MM.1S (cell line): ENCODE measurements at regions not wholly inside any gene's neighbourhood (a gene's known extent, or its start where the extent isn't known, plus 50 kb on each side); places are given as distances from the start of the nearest gene placed in this dataset.

Source experiments
- DNase-seq: peaks from one replicate; pipeline ENCODE4 v3.0.0-alpha.2; 2015
- H2AFZ ChIP-seq: fragments of 300-600 bp; sonication (generic); 2 replicates; pipeline ENCODE4 v1.6.0; 2016; ENCODE audit warnings: antibody characterized with exemption, low read length
- H3F3A ChIP-seq: fragments of 300-600 bp; sonication (generic); 2 replicates; pipeline ENCODE4 v1.6.1; 2016; ENCODE audit warnings: mild to moderate bottlenecking, antibody characterized with exemption, low read length, moderate library complexity, mixed read lengths; ENCODE audit not compliant: insufficient read depth
- H3K27ac ChIP-seq: fragments of 300-600 bp; sonication (generic); 2 replicates; pipeline ENCODE4 v1.5.1; 2016; ENCODE audit warnings: mild to moderate bottlenecking, low read length
- H3K27me3 ChIP-seq: fragments of 300-600 bp; sonication (generic); replicated peaks from 2 replicates; pipeline ENCODE4 v1.6.0; 2016; ENCODE audit warnings: low read length; ENCODE audit not compliant: insufficient read depth
- H3K36me3 ChIP-seq: fragments of 300-600 bp; sonication (generic); replicated peaks from 2 replicates; pipeline ENCODE4 v1.6.1; 2016; ENCODE audit warnings: mild to moderate bottlenecking, low read length, mixed read lengths; ENCODE audit not compliant: insufficient read depth
- H3K4me1 ChIP-seq: fragments of 300-600 bp; sonication (generic); 2 replicates; pipeline ENCODE4 v1.6.1; 2016; ENCODE audit warnings: low read length, mixed read lengths
- H3K4me2 ChIP-seq: fragments of 300-600 bp; sonication (generic); 2 replicates; pipeline ENCODE4 v1.6.0; 2016; ENCODE audit warnings: low read depth, low read length
- H3K4me3 ChIP-seq: fragments of 300-600 bp; sonication (generic); 2 replicates; pipeline ENCODE4 v1.5.1; 2016; ENCODE audit warnings: low read length, mixed read lengths
- H3K79me2 ChIP-seq: fragments of 300-600 bp; sonication (generic); 2 replicates; pipeline ENCODE4 v1.6.1; 2016; ENCODE audit warnings: mixed run types, low read length, mixed read lengths
- H3K9ac ChIP-seq: fragments of 300-600 bp; sonication (generic); 2 replicates; pipeline ENCODE4 v1.6.1; 2016; ENCODE audit warnings: low read length, mixed read lengths
- H3K9me2 ChIP-seq: fragments of 300-600 bp; sonication (generic); replicated peaks from 2 replicates; pipeline ENCODE4 v1.6.1; 2016; ENCODE audit warnings: mild to moderate bottlenecking, low read length, mixed read lengths; ENCODE audit not compliant: insufficient read depth
- H3K9me3 ChIP-seq: fragments of 300-600 bp; sonication (generic); replicated peaks from 2 replicates; pipeline ENCODE4 v1.6.1; 2016; ENCODE audit warnings: mild to moderate bottlenecking, low read length, mixed read lengths; ENCODE audit not compliant: insufficient read depth
- H4K20me1 ChIP-seq: fragments of 300-600 bp; sonication (generic); 2 replicates; pipeline ENCODE4 v1.6.1; 2016; ENCODE audit warnings: mild to moderate bottlenecking, low read length, moderate library complexity, mixed read lengths; ENCODE audit not compliant: insufficient read depth
- EZH2 ChIP-seq: fragments of 300-600 bp; sonication (generic); optimal IDR thresholded peaks from 2 replicates; pipeline ENCODE3; 2017; ENCODE audit warnings: low read depth, mild to moderate bottlenecking, antibody characterized with exemption, low read length, mixed read lengths
- EZH2phosphoT487 ChIP-seq: fragments of 300-600 bp; sonication (generic); IDR thresholded peaks from 2 replicates; pipeline ENCODE4 v1.6.1; 2018; ENCODE audit warnings: antibody characterized with exemption, low read length
- TF ChIP-seq, protein P1 (sequence below): fragments of 300-600 bp; sonication (generic); IDR thresholded peaks from 2 replicates; pipeline ENCODE4 v1.5.1; 2016; ENCODE audit warnings: antibody characterized with exemption, low read length, mixed read lengths

DNA sequence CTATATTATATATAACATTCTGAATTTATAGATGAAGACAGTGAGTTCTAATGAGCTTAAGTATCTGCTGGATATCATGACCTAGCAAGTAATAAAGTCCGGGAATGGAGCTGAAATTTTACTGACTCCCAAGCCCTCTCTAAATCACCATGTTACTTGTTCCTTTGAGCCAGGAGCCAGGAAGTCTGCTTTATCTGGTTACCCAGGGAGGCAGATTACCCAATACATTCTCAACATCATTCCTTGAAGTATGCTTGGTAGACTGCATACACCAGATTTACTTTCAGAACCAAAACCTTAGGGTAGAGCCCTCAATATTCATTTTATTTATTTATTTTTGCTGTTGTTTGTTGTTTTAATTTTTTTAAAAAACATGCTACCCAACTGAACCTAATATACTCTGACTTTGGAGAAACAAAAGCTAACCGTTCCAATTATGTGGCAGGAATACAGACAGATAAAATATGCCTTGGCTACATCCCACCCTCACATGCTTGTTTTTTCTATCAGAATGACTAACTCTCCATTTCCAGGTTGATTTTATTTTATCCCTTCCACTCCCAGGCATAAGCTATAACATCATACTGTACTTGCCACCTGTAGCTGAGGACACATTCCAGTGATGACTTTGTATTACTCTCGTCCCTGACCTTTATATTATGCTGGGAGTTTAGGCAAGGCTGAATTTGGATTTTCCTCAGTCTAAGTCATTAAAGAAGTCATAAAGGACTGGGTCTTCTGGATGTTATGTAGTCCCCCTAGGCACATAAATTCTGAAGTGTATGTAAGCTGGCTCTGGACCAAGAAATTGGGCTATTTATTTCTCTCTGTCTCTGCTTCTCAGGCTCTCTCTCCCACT lies 82.0 kb downstream of the YIPF5 start:
- no peaks in the 10 kb centered on the region for H3K79me2 ChIP-seq
- H3K9ac ChIP-seq = no peak overlapping the region
- no peak overlapping the region for H3K4me2 ChIP-seq
- no peak overlapping the region for H3K27ac ChIP-seq
- no peaks in the 10 kb centered on the region for H3K36me3 ChIP-seq
- no peaks in the 10 kb centered on the region for H3F3A ChIP-seq
- no peaks in the 10 kb centered on the region for H3K9me3 ChIP-seq
- H4K20me1 ChIP-seq = no peaks in the 10 kb centered on the region
- H3K9me2 ChIP-seq = no peaks in the 10 kb centered on the region
- no peak overlapping the region for H2AFZ ChIP-seq
- TF ChIP-seq, protein P1, sequence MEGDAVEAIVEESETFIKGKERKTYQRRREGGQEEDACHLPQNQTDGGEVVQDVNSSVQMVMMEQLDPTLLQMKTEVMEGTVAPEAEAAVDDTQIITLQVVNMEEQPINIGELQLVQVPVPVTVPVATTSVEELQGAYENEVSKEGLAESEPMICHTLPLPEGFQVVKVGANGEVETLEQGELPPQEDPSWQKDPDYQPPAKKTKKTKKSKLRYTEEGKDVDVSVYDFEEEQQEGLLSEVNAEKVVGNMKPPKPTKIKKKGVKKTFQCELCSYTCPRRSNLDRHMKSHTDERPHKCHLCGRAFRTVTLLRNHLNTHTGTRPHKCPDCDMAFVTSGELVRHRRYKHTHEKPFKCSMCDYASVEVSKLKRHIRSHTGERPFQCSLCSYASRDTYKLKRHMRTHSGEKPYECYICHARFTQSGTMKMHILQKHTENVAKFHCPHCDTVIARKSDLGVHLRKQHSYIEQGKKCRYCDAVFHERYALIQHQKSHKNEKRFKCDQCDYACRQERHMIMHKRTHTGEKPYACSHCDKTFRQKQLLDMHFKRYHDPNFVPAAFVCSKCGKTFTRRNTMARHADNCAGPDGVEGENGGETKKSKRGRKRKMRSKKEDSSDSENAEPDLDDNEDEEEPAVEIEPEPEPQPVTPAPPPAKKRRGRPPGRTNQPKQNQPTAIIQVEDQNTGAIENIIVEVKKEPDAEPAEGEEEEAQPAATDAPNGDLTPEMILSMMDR = no peak
- TF ChIP-seq EZH2 (no peak), EZH2phosphoT487 (no peak)
- no peak for DNase-seq
- H3K27me3 ChIP-seq = no peaks in the 10 kb centered on the region
- no peaks in the 10 kb centered on the region for H3K4me1 ChIP-seq
- H3K4me3 ChIP-seq = no peak overlapping the region

- no peak overlapping the region; the same call in 1 of the 2 replicates for H3K9ac ChIP-seq
- no peaks in the 10 kb centered on the region for H3F3A ChIP-seq
- no peak overlapping the region for H3K27ac ChIP-seq
Observed at GRCh38 chr5:144089401-144090021, 80.9 kb downstream of the YIPF5 start.

DNA sequence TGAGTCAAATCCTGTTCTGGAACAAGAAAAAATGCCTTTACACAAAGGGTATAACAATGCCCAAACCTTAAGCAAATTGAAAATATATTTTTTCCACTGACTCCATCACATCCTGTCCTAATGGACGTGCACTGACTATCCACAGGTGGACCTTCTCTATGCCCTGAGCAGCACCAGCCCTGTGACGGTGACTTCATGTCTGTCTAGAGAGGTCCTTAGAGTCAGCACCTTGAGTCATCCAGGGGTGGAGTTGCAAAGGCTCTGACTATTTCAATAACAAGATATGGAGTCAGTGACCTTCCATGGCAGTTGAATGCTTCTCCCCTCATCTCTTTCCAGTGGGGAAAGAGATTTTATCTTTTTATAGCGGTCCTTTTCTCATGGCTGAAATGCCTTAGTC lies 78.0 kb downstream of the YIPF5 start:
- no peaks in the 10 kb centered on the region for H4K20me1 ChIP-seq

More at GRCh38 chr5:144089401-144090021, 80.9 kb downstream of the YIPF5 start:
- Histone ChIP-seq H3K4me3 (peak overlapping the region; percentile 13; the same call in 1 of the 2 replicates), H3K9me2 (no peaks in the 10 kb centered on the region), H2AFZ (peak overlapping the region; percentile 81), H3K4me2 (peak overlapping the region; percentile 61), H3K9me3 (no peaks in the 10 kb centered on the region), H3K4me1 (no peaks in the 10 kb centered on the region), H3K27me3 (no peaks in the 10 kb centered on the region), H4K20me1 (no peaks in the 10 kb centered on the region), H3K79me2 (no peaks in the 10 kb centered on the region), H3K36me3 (no peaks in the 10 kb centered on the region)
- TF ChIP-seq EZH2 (no peak), EZH2phosphoT487 (no peak)
- TF ChIP-seq, protein P1 = no peak
- DNase-seq = peak; percentile 15

More for the DNA sequence above, 78.0 kb downstream of the YIPF5 start:
- no peaks in the 10 kb centered on the region for H3K79me2 ChIP-seq
- no peaks in the 10 kb centered on the region for H3K27me3 ChIP-seq
- no peak overlapping the region for H3K4me2 ChIP-seq
- H3F3A ChIP-seq = no peaks in the 10 kb centered on the region
- no peaks in the 10 kb centered on the region for H3K4me1 ChIP-seq
- no peak for DNase-seq
- H3K4me3 ChIP-seq = no peak overlapping the region
- no peaks in the 10 kb centered on the region for H3K9me3 ChIP-seq
- H3K9me2 ChIP-seq = no peaks in the 10 kb centered on the region
- no peak overlapping the region for H2AFZ ChIP-seq
- H3K27ac ChIP-seq = no peak overlapping the region
- no peak overlapping the region for H3K9ac ChIP-seq
- TF ChIP-seq, protein P1 = no peak
- no peak for TF ChIP-seq EZH2phosphoT487
- TF ChIP-seq EZH2 = no peak
- H3K36me3 ChIP-seq = no peaks in the 10 kb centered on the region
